A549 (cell line): ENCODE measurements at regions not wholly inside any gene's neighbourhood (a gene's known extent, or its start where the extent isn't known, plus 50 kb on each side); places are given as distances from the start of the nearest gene placed in this dataset.

ENCODE experiments used
- CHD2 ChIP-seq: fragments of 150-350 bp; IDR thresholded peaks from 2 replicates; pipeline ENCODE4 v1.6.1; 2014; ENCODE audit warnings: low read length; ENCODE audit not compliant: partially characterized antibody
- EP300 ChIP-seq, 2 experiments: fragments of >200 bp; sonication (Bioruptor Twin); formaldehyde crosslinking; IDR thresholded peaks; 2 replicates in 1 of 2; 3 replicates in 1 of 2; pipeline ENCODE4 v1.6.1; 2016 to 2017
- HOXB13 ChIP-seq: fragments of 250-450 bp; sonication (Bioruptor Pico); IDR thresholded peaks from 2 replicates; pipeline ENCODE4 v1.5.0; 2020; ENCODE audit warnings: low read depth, mild to moderate bottlenecking, moderate library complexity
- NFE2L2 ChIP-seq: fragments of 150-350 bp; conservative IDR thresholded peaks from 2 replicates; pipeline ENCODE4 v1.6.1; 2014; ENCODE audit warnings: low read length
- NR3C1 ChIP-seq: fragments of >200 bp; sonication (Bioruptor Twin); formaldehyde crosslinking; IDR thresholded peaks from 3 replicates; pipeline ENCODE4 v1.6.1; 2017
- POLR2A ChIP-seq: IDR thresholded peaks from 2 replicates; pipeline ENCODE4 v1.6.1; 2012; ENCODE audit warnings: mild to moderate bottlenecking, low read length
- SREBF2 ChIP-seq: fragments of 450-650 bp; IDR thresholded peaks from 2 replicates; pipeline ENCODE4 v1.6.1; 2014; ENCODE audit warnings: mild to moderate bottlenecking, moderate library complexity
- TF ChIP-seq, protein P1 (sequence below): fragments of >200 bp; sonication (Bioruptor Twin); formaldehyde crosslinking; IDR thresholded peaks from 3 replicates; pipeline ENCODE4 v1.5.1; 2016

DNA sequence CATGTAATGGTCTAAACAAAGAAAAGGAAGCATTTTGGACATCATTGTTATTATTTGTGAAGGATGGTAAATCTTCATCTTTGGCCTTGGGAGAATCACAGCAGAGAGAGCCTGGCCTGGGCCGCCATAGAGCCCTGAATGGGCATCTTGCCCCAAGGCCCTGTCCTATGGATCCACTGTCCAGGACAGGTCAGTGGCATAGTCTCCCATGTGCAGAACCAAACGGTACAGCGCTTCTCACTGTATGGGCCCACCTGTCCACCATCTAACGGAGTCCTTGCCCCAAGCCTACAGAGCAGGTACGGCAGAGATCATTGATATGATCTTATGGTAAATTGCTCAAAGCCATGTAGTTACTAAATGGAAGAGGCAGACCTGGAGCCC, 185.7 kb downstream of the FOXD2 start:
- no peak for TF ChIP-seq NR3C1
- TF ChIP-seq, protein P1, sequence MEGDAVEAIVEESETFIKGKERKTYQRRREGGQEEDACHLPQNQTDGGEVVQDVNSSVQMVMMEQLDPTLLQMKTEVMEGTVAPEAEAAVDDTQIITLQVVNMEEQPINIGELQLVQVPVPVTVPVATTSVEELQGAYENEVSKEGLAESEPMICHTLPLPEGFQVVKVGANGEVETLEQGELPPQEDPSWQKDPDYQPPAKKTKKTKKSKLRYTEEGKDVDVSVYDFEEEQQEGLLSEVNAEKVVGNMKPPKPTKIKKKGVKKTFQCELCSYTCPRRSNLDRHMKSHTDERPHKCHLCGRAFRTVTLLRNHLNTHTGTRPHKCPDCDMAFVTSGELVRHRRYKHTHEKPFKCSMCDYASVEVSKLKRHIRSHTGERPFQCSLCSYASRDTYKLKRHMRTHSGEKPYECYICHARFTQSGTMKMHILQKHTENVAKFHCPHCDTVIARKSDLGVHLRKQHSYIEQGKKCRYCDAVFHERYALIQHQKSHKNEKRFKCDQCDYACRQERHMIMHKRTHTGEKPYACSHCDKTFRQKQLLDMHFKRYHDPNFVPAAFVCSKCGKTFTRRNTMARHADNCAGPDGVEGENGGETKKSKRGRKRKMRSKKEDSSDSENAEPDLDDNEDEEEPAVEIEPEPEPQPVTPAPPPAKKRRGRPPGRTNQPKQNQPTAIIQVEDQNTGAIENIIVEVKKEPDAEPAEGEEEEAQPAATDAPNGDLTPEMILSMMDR: no peak
- no peak for TF ChIP-seq SREBF2
- TF ChIP-seq POLR2A: no peak
- no peak for TF ChIP-seq NFE2L2
- TF ChIP-seq HOXB13 (CRISPR knock-in tag): no peak
- no peak for TF ChIP-seq CHD2
- no peak for TF ChIP-seq EP300 (IDR thresholded peaks at IDR 0.05)
